ENCODE measurements at regions not wholly inside any gene's neighbourhood (a gene's known extent, or its start where the extent isn't known, plus 50 kb on each side); places are given as distances from the start of the nearest gene placed in this dataset.

DNA sequence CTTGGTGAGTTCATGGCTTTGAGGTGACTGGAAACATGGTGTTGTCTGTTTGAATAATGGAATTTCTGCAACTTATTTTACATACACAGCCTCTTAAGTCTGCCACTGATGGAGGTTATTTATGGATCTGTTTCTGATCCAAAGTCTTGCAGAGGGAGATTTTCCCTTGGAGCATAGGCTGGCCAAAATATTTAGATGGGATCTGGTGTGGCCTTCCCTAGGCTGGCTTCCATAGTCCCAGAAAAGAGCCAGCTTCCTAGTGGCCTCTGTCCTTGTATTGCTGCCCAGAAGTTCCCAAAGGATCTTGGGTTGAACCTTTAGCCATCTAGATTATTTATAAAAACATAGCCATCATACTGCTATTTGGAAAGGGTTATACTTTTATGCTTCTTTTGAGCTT, 491.1 kb upstream of the RGS6 start:
- CTCF ChIA-PET = interaction anchor here (0.8 kb wide), 1 partner anchor 52 kb away, joined by 4 read pairs; no protein-coding TSS in a partner anchor
- H3K27me3 ChIP-seq (ENCODE audit: control insufficient read depth, insufficient read depth, low read length) = no peaks in the 10 kb centered on the region
- no peak overlapping the region for H3K4me3 ChIP-seq (ENCODE audit: low read depth, low read length)
- TF ChIP-seq, protein P1, sequence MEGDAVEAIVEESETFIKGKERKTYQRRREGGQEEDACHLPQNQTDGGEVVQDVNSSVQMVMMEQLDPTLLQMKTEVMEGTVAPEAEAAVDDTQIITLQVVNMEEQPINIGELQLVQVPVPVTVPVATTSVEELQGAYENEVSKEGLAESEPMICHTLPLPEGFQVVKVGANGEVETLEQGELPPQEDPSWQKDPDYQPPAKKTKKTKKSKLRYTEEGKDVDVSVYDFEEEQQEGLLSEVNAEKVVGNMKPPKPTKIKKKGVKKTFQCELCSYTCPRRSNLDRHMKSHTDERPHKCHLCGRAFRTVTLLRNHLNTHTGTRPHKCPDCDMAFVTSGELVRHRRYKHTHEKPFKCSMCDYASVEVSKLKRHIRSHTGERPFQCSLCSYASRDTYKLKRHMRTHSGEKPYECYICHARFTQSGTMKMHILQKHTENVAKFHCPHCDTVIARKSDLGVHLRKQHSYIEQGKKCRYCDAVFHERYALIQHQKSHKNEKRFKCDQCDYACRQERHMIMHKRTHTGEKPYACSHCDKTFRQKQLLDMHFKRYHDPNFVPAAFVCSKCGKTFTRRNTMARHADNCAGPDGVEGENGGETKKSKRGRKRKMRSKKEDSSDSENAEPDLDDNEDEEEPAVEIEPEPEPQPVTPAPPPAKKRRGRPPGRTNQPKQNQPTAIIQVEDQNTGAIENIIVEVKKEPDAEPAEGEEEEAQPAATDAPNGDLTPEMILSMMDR (IDR thresholded peaks at IDR 0.05; ENCODE audit: insufficient read depth, low read depth, low read length) = no peak
- DNase-seq (ENCODE audit: low read depth) = no peak
- POLR2A ChIA-PET = no interaction called here
- H3K36me3 ChIP-seq (ENCODE audit: control insufficient read depth, insufficient read depth, low read length) = no peaks in the 10 kb centered on the region

DNA sequence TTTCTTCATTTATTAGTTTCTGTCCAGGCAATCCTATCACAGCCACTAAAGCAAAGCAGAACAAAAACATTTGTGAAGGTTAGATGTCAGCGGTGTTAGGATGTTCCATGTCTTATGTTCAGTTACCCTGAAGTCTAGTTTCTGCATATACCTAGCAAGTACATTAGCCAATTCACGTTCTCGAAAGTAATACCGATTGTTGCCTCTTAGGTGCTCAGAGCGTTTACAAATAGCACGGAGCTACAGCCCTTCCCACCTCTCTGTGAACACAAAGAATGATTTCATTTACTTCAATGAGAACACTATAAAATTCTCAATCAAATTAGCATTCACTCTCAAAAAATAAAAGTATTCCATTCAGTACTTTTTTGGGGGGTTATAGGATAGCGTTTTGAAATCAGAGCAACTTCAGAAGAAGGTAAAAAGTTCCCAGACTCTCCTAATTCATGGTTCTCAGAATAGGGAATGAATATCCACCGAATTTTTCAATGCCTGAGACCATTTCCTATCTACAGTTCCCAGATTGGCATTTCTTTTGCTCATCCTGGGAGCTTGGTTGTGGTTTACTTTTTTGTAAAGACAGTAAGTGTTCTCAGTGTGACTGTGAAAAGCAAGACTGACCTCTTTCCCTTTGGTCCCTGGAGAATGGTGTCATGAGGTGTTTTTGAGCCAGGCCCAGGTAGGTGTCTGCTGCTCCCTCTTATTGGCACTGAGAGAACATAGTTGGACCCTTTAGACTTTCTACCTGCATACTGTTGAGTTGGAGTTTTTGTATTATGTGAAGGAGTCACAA, 488.0 kb upstream of the RGS6 start:
- ChIA-PET CTCF (no interaction called here), POLR2A (no interaction called here)
- Histone ChIP-seq H3K4me3 (ENCODE audit: low read depth, low read length) (no peak overlapping the region), H3K27me3 (ENCODE audit: control insufficient read depth, insufficient read depth, low read length) (no peaks in the 10 kb centered on the region), H3K36me3 (ENCODE audit: control insufficient read depth, insufficient read depth, low read length) (no peaks in the 10 kb centered on the region)
- TF ChIP-seq, protein P1 (IDR thresholded peaks at IDR 0.05; ENCODE audit: insufficient read depth, low read depth, low read length) = no peak
- no peak for DNase-seq (ENCODE audit: low read depth)

DNA sequence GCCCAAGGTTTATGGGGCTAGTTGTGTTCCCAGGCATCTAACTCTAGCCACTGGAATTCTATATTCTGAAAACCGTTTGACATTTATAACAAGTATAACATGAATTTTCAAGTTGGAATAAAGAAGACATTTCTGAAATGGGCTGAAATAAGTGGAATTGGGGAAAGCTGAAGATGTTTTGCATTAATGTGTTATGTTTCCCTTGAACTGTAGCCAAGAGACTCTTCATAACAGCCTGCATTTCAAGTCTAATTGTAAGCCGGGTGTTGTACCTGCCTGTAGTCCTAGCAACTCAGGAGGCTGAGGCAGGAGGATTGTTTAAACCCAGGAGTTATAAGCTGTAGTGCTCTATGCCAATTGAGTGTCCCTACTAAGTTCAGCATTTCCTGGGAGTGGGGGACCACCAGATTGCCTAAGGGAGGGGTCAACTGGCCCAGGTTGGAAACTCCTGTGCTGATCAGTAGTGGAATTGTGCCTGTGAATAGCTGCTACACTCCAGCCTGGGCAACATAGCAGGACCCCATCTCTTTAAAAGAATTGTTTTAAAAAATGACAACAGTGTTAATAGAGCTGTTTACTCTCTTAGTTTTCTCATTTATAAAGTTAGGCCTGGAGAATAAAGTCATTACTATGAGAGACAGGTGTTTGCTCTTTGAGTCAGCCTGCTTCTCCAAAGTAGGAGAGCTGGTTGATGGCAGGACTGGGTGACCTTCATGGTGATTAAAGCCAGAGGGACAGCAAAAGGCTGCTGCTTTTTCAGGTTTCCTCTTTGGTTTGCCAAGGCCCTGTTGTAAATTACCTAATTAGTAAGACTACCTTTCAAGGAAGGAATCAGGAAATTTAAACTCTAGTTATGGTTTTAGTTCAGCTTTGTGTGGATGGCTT, 483.6 kb upstream of the RGS6 start:
- Histone ChIP-seq H3K36me3 (ENCODE audit: control insufficient read depth, insufficient read depth, low read length) (no peaks in the 10 kb centered on the region), H3K4me3 (ENCODE audit: low read depth, low read length) (no peak overlapping the region), H3K27me3 (ENCODE audit: control insufficient read depth, insufficient read depth, low read length) (no peaks in the 10 kb centered on the region)
- POLR2A ChIA-PET = interaction anchor here (0.7 kb wide), 1 partner anchor 19 kb away, joined by 4 read pairs; no protein-coding TSS in a partner anchor
- no peak for DNase-seq (ENCODE audit: low read depth)
- CTCF ChIA-PET = interaction anchor here (0.7 to 1.7 kb wide), 6 partner anchors 8 to 313 kb away, joined by 3 to 5 read pairs (median 3); no protein-coding TSS in a partner anchor
- TF ChIP-seq, protein P1 (IDR thresholded peaks at IDR 0.05; ENCODE audit: insufficient read depth, low read depth, low read length) = no peak

DNA sequence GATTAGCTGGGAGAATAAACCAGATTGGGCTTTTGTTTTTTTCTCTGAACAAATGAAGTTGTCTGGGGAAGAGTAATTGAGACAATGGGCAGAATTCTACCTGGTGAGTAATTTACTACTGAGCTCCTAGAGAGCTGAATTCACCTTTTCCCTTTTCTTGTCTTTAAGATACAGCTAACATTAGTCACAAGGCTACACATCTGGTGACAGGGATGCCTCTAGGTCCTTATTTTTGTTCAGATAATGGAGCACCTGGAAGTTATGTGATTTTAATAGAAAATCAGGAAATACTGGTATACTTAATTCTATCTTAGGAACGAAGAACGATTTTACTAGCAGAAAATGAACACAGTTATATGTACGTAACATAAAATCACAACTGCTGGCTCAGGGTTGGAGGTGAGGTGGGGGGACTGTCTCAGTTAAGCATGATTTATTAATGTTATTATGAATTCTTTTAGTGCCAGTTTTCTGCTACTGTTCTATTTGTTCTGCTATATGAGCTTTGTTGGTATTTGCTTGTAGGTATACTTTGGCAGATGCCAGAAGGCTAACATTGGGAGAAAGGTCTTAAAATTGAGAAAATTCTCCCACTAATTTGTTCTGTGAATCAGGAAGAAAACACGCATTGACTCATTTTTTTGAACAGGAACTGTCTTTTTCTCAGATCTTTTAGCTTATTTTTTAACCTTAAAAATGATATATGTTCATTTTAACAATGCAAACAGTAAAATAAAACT, 482.7 kb upstream of the RGS6 start:
- TF ChIP-seq, protein P1 (IDR thresholded peaks at IDR 0.05; ENCODE audit: insufficient read depth, low read depth, low read length) = no peak
- Histone ChIP-seq H3K4me3 (ENCODE audit: low read depth, low read length) (no peak overlapping the region), H3K27me3 (ENCODE audit: control insufficient read depth, insufficient read depth, low read length) (no peaks in the 10 kb centered on the region), H3K36me3 (ENCODE audit: control insufficient read depth, insufficient read depth, low read length) (no peaks in the 10 kb centered on the region)
- CTCF ChIA-PET = interaction anchor here (0.7 to 1.7 kb wide), 6 partner anchors 9 to 313 kb away, joined by 3 to 5 read pairs (median 3); no protein-coding TSS in a partner anchor
- POLR2A ChIA-PET = interaction anchor here (0.6 kb wide), 1 partner anchor 469 kb away, joined by 3 read pairs; no protein-coding TSS in a partner anchor
- no peak for DNase-seq (ENCODE audit: low read depth)

Data from BJ (cell line).